WTC11 (cell line): ENCODE measurements at regions not wholly inside any gene's neighbourhood (a gene's known extent, or its start where the extent isn't known, plus 50 kb on each side); places are given as distances from the start of the nearest gene placed in this dataset.
"Not testable (repeated sequence)": the region's sequence is repeated elsewhere in the genome, so short reads cannot be mapped to it uniquely, and the experiment has no call there.

Experiments used
- ATAC-seq: fragments of 200-7000 bp; cut with Tn5 transposase; 2 replicates; pipeline ENCODE4 v1.10.0; 2021; ENCODE audit warnings: mild to moderate bottlenecking, moderate library complexity
- CTCF ChIA-PET: fragments of 300-600 bp; sonication (Branson Sonifier 250); formaldehyde crosslinking; loops from one replicate; lab custom pipeline; 2021; ENCODE audit warnings: antibody characterized with exemption; lab: Charles Lee
- POLR2A ChIA-PET: fragments of 350-600 bp; sonication (Branson Sonifier 250); formaldehyde crosslinking; loops from one replicate; lab custom pipeline; 2021; ENCODE audit warnings: antibody characterized with exemption; lab: Charles Lee
- DNase-seq: peaks from one replicate; pipeline ENCODE4 v3.0.0; 2021; ENCODE audit warnings: low spot score
- H3K27ac Mint-ChIP-seq: 2 replicates; pipeline ENCODE4 v1.8.0; 2021; ENCODE audit warnings: mixed read lengths
- H3K27me3 Mint-ChIP-seq: 2 replicates; pipeline ENCODE4 v1.8.0; 2021; ENCODE audit warnings: low read depth, mild to moderate bottlenecking, moderate library complexity, mixed read lengths
- H3K36me3 Mint-ChIP-seq: 2 replicates; pipeline ENCODE4 v1.8.0; 2021; ENCODE audit warnings: mixed read lengths
- H3K4me1 Mint-ChIP-seq: 2 replicates; pipeline ENCODE4 v1.8.0; 2022; ENCODE audit warnings: mixed read lengths
- H3K4me3 Mint-ChIP-seq: 2 replicates; pipeline ENCODE4 v1.8.0; 2021; ENCODE audit warnings: mild to moderate bottlenecking, moderate library complexity, mixed read lengths
- H3K9me3 Mint-ChIP-seq: 2 replicates; pipeline ENCODE4 v1.8.0; 2021; ENCODE audit warnings: mixed read lengths
- TF ChIP-seq, protein P1 (sequence below): fragments of 200-600 bp; IDR thresholded peaks from 2 replicates; pipeline ENCODE4 v1.8.0; 2022; ENCODE audit warnings: antibody characterized with exemption

DNA sequence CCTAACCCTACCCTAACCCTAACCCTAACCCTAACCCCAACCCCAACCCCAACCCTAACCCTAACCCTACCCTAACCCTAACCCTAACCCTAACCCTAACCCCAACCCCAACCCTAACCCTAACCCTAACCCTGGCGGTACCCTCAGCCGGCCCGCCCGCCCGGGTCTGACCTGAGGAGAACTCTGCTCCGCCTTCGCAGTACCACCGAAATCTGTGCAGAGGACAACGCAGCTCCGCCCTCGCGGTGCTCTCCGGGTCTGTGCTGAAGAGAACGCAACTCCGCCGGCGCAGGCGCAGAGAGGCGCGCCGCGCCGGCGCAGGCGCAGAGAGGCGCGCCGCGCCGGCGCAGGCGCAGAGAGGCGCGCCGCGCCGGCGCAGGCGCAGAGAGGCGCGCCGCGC, 56.1 kb upstream of the IQSEC3 start:
- H3K36me3 Mint-ChIP-seq, H3K9me3 Mint-ChIP-seq, H3K4me1 Mint-ChIP-seq, ATAC-seq, DNase-seq, H3K4me3 Mint-ChIP-seq, POLR2A ChIA-PET, CTCF ChIA-PET, H3K27me3 Mint-ChIP-seq, H3K27ac Mint-ChIP-seq: not testable (repeated sequence)

DNA sequence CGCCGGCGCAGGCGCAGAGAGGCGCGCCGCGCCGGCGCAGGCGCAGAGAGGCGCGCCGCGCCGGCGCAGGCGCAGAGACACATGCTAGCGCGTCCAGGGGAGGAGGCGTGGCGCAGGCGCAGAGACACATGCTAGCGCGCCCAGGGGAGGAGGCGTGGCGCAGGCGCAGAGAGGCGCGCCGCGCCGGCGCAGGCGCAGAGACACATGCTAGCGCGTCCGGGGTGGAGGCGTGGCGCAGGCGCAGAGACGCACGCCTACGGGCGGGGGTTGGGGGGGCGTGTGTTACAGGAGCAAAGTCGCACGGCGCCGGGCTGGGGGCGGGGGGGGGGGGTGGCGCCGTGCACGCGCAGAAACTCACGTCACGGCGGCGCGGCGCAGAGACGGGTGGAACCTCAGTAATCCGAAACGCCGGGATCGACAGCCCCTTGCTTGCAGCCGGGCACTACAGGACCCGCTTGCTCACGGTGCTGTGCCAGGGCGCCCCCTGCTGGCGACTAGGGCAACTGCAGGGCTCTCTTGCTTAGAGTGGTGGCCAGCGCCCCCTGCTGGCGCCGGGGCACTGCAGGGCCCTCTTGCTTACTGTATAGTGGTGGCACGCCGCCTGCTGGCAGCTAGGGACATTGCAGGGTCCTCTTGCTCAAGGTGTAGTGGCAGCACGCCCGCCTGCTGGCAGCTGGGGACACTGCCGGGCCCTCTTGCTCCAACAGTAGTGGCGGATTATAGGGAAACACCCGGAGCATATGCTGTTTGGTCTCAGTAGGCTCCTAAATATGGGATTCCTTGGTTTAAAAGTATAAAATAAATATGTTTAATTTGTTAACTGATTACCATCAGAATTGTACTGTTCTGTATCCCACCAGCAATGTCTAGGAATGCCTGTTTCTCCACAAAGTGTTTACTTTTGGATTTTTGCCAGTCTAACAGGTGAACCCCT, 55.4 kb upstream of the IQSEC3 start:
- DNase-seq = not testable (repeated sequence)
- TF ChIP-seq, protein P1, sequence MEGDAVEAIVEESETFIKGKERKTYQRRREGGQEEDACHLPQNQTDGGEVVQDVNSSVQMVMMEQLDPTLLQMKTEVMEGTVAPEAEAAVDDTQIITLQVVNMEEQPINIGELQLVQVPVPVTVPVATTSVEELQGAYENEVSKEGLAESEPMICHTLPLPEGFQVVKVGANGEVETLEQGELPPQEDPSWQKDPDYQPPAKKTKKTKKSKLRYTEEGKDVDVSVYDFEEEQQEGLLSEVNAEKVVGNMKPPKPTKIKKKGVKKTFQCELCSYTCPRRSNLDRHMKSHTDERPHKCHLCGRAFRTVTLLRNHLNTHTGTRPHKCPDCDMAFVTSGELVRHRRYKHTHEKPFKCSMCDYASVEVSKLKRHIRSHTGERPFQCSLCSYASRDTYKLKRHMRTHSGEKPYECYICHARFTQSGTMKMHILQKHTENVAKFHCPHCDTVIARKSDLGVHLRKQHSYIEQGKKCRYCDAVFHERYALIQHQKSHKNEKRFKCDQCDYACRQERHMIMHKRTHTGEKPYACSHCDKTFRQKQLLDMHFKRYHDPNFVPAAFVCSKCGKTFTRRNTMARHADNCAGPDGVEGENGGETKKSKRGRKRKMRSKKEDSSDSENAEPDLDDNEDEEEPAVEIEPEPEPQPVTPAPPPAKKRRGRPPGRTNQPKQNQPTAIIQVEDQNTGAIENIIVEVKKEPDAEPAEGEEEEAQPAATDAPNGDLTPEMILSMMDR = 0 out of 2 replicates have a peak, but pooled peaks have one; percentile 26

DNA sequence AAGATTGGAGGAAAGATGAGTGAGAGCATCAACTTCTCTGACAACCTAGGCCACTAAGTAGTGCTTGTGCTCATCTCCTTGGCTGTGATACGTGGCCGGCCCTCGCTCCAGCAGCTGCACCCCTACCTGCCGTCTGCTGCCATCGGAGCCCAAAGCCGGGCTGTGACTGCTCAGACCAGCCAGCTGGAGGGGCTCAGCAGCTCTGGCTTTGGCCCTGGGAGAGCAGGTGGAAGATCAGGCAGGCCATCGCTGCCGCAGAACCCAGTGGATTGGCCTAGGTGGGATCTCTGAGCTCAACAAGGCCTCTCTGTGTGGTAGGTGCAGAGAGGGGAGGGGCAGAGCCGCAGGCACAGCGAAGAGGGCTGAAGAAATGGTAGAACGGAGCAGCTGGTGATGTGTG, 54.3 kb upstream of the IQSEC3 start:
- ATAC-seq, H3K36me3 Mint-ChIP-seq, H3K4me1 Mint-ChIP-seq, H3K4me3 Mint-ChIP-seq, H3K27me3 Mint-ChIP-seq, POLR2A ChIA-PET, CTCF ChIA-PET, DNase-seq, H3K9me3 Mint-ChIP-seq, H3K27ac Mint-ChIP-seq: not testable (repeated sequence)

More for the DNA sequence above, 55.4 kb upstream of the IQSEC3 start:
- POLR2A ChIA-PET, H3K4me3 Mint-ChIP-seq, ATAC-seq, H3K27me3 Mint-ChIP-seq, H3K4me1 Mint-ChIP-seq, H3K9me3 Mint-ChIP-seq, H3K27ac Mint-ChIP-seq, H3K36me3 Mint-ChIP-seq, CTCF ChIA-PET: not testable (repeated sequence)

DNA sequence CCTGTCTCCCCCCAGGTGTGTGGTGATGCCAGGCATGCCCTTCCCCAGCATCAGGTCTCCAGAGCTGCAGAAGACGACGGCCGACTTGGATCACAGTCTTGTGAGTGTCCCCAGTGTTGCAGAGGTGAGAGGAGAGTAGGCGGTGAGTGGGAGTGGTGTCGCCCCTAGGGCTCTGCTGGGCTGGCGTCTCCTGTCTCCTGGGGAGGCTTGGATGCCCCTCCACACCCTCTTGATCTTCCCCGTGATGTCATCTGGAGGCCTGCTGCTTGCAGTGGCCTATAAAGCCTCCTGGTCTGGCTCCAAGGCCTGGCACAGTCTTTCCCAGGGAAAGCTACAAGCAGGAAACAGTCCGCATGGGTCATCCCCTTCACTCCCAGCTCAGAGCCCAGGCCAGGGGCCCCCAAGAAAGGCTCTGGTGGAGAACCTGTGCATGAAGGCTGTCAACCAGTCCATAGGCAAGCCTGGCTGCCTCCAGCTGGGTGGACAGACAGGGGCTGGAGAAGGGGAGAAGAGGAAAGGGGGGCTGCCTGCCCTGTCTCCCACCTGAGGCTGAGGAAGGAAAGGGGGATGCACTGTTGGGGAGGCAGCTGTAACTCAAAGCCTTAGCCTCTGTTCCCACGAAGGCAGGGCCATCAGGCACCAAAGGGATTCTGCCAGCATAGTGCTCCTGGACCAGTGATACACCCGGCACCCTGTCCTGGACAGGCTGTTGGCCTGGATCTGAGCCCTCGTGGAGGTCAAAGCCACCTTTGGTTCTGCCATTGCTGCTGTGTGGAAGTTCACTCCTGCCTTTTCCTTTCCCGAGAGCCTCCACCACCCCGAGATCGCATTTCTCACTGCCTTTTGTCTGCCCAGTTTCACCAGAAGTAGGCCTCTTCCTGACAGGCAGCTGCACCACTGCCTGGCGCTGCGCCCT, 53.6 kb upstream of the IQSEC3 start:
- H3K36me3 Mint-ChIP-seq, DNase-seq, ATAC-seq, POLR2A ChIA-PET, H3K27ac Mint-ChIP-seq, H3K9me3 Mint-ChIP-seq, CTCF ChIA-PET, H3K4me3 Mint-ChIP-seq, H3K4me1 Mint-ChIP-seq, H3K27me3 Mint-ChIP-seq: not testable (repeated sequence)

DNA sequence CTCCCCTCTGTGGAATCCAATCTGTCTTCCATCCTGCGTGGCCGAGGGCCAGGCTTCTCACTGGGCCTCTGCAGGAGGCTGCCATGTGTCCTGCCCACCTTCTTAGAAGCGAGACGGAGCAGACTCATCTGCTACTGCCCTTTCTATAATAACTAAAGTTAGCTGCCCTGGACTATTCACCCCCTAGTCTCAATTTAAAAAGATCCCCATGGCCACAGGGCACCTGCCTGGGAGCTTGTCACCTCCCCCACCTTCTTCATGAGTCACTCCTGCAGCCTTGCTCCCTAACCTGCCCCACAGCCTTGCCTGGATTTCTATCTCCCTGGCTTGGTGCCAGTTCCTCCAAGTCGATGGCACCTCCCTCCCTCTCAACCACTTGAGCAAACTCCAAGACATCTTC, 52.7 kb upstream of the IQSEC3 start:
- H3K4me1 Mint-ChIP-seq, DNase-seq, H3K36me3 Mint-ChIP-seq, H3K4me3 Mint-ChIP-seq, POLR2A ChIA-PET, H3K27me3 Mint-ChIP-seq, H3K27ac Mint-ChIP-seq, CTCF ChIA-PET, ATAC-seq, H3K9me3 Mint-ChIP-seq: not testable (repeated sequence)

DNA sequence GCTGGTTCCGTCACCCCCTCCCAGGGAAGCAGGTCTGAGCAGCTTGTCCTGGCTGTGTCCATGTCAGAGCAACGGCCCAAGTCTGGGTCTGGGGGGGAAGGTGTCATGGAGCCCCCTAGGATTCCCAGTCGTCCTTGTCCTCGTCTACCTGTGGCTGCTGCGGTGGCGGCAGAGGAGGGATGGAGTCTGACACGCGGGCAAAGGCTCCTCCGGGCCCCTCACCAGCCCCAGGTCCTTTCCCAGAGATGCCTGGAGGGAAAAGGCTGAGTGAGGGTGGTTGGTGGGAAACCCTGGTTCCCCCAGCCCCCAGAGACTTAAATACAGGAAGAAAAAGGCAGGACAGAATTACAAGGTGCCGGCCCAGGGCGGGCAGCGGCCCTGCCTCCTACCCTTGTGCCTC, 51.9 kb upstream of the IQSEC3 start:
- H3K36me3 Mint-ChIP-seq, CTCF ChIA-PET: not testable (repeated sequence)

DNA sequence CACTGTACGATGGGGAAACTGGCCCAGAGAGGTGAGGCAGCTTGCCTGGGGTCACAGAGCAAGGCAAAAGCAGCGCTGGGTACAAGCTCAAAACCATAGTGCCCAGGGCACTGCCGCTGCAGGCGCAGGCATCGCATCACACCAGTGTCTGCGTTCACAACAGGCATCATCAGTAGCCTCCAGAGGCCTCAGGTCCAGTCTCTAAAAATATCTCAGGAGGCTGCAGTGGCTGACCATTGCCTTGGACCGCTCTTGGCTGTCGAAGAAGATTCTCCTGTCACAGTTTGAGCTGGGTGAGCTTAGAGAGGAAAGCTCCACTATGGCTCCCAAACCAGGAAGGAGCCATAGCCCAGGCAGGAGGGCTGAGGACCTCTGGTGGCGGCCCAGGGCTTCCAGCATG, 51.2 kb upstream of the IQSEC3 start:
- H3K9me3 Mint-ChIP-seq, ATAC-seq, DNase-seq, H3K4me1 Mint-ChIP-seq, H3K36me3 Mint-ChIP-seq, H3K27me3 Mint-ChIP-seq, H3K4me3 Mint-ChIP-seq, CTCF ChIA-PET, H3K27ac Mint-ChIP-seq, POLR2A ChIA-PET: not testable (repeated sequence)

More for the DNA sequence above, 51.9 kb upstream of the IQSEC3 start:
- H3K27me3 Mint-ChIP-seq, H3K27ac Mint-ChIP-seq, ATAC-seq, DNase-seq, H3K4me3 Mint-ChIP-seq, H3K4me1 Mint-ChIP-seq, H3K9me3 Mint-ChIP-seq, POLR2A ChIA-PET: not testable (repeated sequence)

DNA sequence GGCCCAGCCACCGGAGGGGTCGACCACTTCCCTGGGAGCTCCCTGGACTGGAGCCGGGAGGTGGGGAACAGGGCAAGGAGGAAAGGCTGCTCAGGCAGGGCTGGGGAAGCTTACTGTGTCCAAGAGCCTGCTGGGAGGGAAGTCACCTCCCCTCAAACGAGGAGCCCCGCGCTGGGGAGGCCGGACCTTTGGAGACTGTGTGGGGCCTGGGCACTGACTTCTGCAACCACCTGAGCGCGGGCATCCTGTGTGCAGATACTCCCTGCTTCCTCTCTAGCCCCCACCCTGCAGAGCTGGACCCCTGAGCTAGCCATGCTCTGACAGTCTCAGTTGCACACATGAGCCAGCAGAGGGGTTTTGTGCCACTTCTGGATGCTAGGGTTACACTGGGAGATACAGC, 50.5 kb upstream of the IQSEC3 start:
- POLR2A ChIA-PET, H3K9me3 Mint-ChIP-seq, ATAC-seq, H3K27ac Mint-ChIP-seq, DNase-seq, H3K4me1 Mint-ChIP-seq, H3K36me3 Mint-ChIP-seq, CTCF ChIA-PET, H3K4me3 Mint-ChIP-seq, H3K27me3 Mint-ChIP-seq: not testable (repeated sequence)

DNA sequence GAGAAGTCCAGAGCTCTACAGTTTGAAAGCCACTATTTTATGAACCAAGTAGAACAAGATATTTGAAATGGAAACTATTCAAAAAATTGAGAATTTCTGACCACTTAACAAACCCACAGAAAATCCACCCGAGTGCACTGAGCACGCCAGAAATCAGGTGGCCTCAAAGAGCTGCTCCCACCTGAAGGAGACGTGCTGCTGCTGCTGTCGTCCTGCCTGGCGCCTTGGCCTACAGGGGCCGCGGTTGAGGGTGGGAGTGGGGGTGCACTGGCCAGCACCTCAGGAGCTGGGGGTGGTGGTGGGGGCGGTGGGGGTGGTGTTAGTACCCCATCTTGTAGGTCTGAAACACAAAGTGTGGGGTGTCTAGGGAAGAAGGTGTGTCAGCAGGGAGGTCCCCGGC, 50.0 kb upstream of the IQSEC3 start:
- H3K9me3 Mint-ChIP-seq, POLR2A ChIA-PET, CTCF ChIA-PET: not testable (repeated sequence)

More for the DNA sequence above, 50.0 kb upstream of the IQSEC3 start:
- not testable (repeated sequence) for ATAC-seq, H3K4me3 Mint-ChIP-seq, H3K36me3 Mint-ChIP-seq, H3K27me3 Mint-ChIP-seq, H3K4me1 Mint-ChIP-seq, H3K27ac Mint-ChIP-seq, DNase-seq
